AG09309 (cell line): ENCODE measurements at regions not wholly inside any gene's neighbourhood (a gene's known extent, or its start where the extent isn't known, plus 50 kb on each side); places are given as distances from the start of the nearest gene placed in this dataset.

ENCODE experiments used
- DNase-seq: peaks from one replicate; pipeline ENCODE4 v3.0.0-alpha.2; 2010; ENCODE audit warnings: low read depth
- H3K4me3 ChIP-seq: 2 replicates; pipeline ENCODE4 v1.5.1; 2011; ENCODE audit warnings: mild to moderate bottlenecking, low read depth, low read length, moderate library complexity; ENCODE audit not compliant: control insufficient read depth
- CTCF ChIP-seq: IDR thresholded peaks from 2 replicates; pipeline ENCODE4 v1.5.1; 2011; ENCODE audit warnings: mild to moderate bottlenecking, low read depth, low read length, inconsistent platforms; ENCODE audit not compliant: insufficient read depth, control insufficient read depth; ENCODE audit errors: missing control alignments

GRCh38 chr14:30085943-30086342 is 158.3 kb upstream of the PRKD1 start:
- no peak for DNase-seq
- no peak overlapping the region for H3K4me3 ChIP-seq
- no peak for TF ChIP-seq CTCF

GRCh38 chr14:30088620-30089019 is 161.0 kb upstream of the PRKD1 start:
- TF ChIP-seq CTCF = no peak
- no peak overlapping the region for H3K4me3 ChIP-seq
- DNase-seq = no peak

GRCh38 chr14:30108975-30109700 is 181.5 kb upstream of the PRKD1 start:
- no peak for DNase-seq
- TF ChIP-seq CTCF = no peak
- H3K4me3 ChIP-seq = no peak overlapping the region

GRCh38 chr14:30114051-30114450 is 186.4 kb upstream of the PRKD1 start:
- no peak for TF ChIP-seq CTCF
- H3K4me3 ChIP-seq = no peak overlapping the region
- no peak for DNase-seq

- DNase-seq = no peak
- TF ChIP-seq CTCF = no peak
- H3K4me3 ChIP-seq = no peak overlapping the region
These were observed 188.1 kb upstream of the PRKD1 start for GRCh38 chr14:30115756-30116155.

- DNase-seq = no peak
- no peak for TF ChIP-seq CTCF
- no peak overlapping the region for H3K4me3 ChIP-seq
These were observed 191.5 kb upstream of the PRKD1 start for GRCh38 chr14:30118992-30119640.
